IMR-90 (cell line): ENCODE measurements at regions not wholly inside any gene's neighbourhood (a gene's known extent, or its start where the extent isn't known, plus 50 kb on each side); places are given as distances from the start of the nearest gene placed in this dataset.

Experiments used
- ATAC-seq: fragments of 200-7000 bp; cut with Tn5 transposase; 2 replicates; pipeline ENCODE4 v1.9.1; 2020; ENCODE audit warnings: low read depth, mild to moderate bottlenecking, moderate library complexity
- BruUV-seq: library from RNA; stranded (reverse); fragments of 400-500 nt; replicated peaks from 2 replicates; lab custom pipeline; 2021; lab: Mats Ljungman, UMichigan
- CTCF ChIA-PET: fragments of 300-600 bp; formaldehyde crosslinking; extraction: SDS; loops from one replicate; lab custom pipeline; 2021; ENCODE audit warnings: antibody characterized with exemption; lab: Yijun Ruan, JAX
- POLR2A ChIA-PET: fragments of 300-600 bp; sonication (Branson Sonifier 250); formaldehyde crosslinking; loops from one replicate; lab custom pipeline; 2022; ENCODE audit warnings: antibody characterized with exemption; ENCODE audit not compliant: unreplicated experiment; lab: Charles Lee
- DNase-seq: peaks from one replicate; pipeline ENCODE4 v3.0.0; 2013
- H2AFZ ChIP-seq: replicated peaks from 2 replicates; pipeline ENCODE3; 2013; ENCODE audit warnings: low read length, mild to moderate bottlenecking; ENCODE audit not compliant: poor library complexity
- H2AK5ac ChIP-seq: 2 replicates; pipeline ENCODE4 v1.6.1; 2013; ENCODE audit warnings: low read depth, low read length, inconsistent platforms
- H2AK9ac ChIP-seq: replicated peaks from 2 replicates; pipeline ENCODE3; 2013; ENCODE audit warnings: mild to moderate bottlenecking, low read depth, low read length, moderate library complexity; ENCODE audit not compliant: poor library complexity
- H2BK120ac ChIP-seq: 2 replicates; pipeline ENCODE4 v1.6.1; 2013; ENCODE audit warnings: low read depth, low read length, inconsistent platforms
- H2BK15ac ChIP-seq: 3 replicates; pipeline ENCODE4 v1.6.1; 2013; ENCODE audit warnings: low read depth, low read length, inconsistent platforms
- H2BK20ac ChIP-seq: 2 replicates; pipeline ENCODE4 v1.6.1; 2013; ENCODE audit warnings: low read depth, mild to moderate bottlenecking, inconsistent platforms, low read length, moderate library complexity
- H2BK5ac ChIP-seq: 2 replicates; pipeline ENCODE4 v1.6.1; 2013; ENCODE audit warnings: mild to moderate bottlenecking, low read depth, low read length, inconsistent platforms; ENCODE audit not compliant: poor library complexity, severe bottlenecking
- H3K14ac ChIP-seq: replicated peaks from 2 replicates; pipeline ENCODE4 v1.6.1; 2013; ENCODE audit warnings: low read depth, low read length, inconsistent platforms
- H3K18ac ChIP-seq: 2 replicates; pipeline ENCODE4 v1.6.1; 2013; ENCODE audit warnings: low read depth, low read length, control low read depth
- H3K23ac ChIP-seq: 2 replicates; pipeline ENCODE4 v1.6.1; 2013; ENCODE audit warnings: low read depth, low read length, inconsistent platforms
- H3K27ac ChIP-seq: 2 replicates; pipeline ENCODE4 v1.5.1; 2013; ENCODE audit warnings: mild to moderate bottlenecking, control low read depth, low read length; ENCODE audit not compliant: insufficient read depth
- H3K27me3 ChIP-seq: 2 replicates; pipeline ENCODE4 v1.6.1; 2013; ENCODE audit warnings: low read length; ENCODE audit not compliant: control insufficient read depth, insufficient read depth
- H3K36me3 ChIP-seq: 2 replicates; pipeline ENCODE4 v1.6.1; 2013; ENCODE audit warnings: low read length, mixed read lengths; ENCODE audit not compliant: control insufficient read depth, insufficient read depth
- H3K4ac ChIP-seq: 2 replicates; pipeline ENCODE4 v1.6.1; 2013; ENCODE audit warnings: low read depth, low read length, inconsistent platforms
- H3K4me1 ChIP-seq: 2 replicates; pipeline ENCODE4 v1.6.1; 2013; ENCODE audit warnings: low read length, mixed read lengths; ENCODE audit not compliant: control insufficient read depth, insufficient read depth
- H3K4me2 ChIP-seq: 2 replicates; pipeline ENCODE4 v1.6.1; 2013; ENCODE audit warnings: low read depth, mild to moderate bottlenecking, control low read depth, low read length, moderate library complexity
- H3K4me3 ChIP-seq: 2 replicates; pipeline ENCODE4 v1.5.1; 2013; ENCODE audit warnings: low read depth, mild to moderate bottlenecking, control low read depth, low read length, moderate library complexity; ENCODE audit not compliant: insufficient read depth
- H3K56ac ChIP-seq: 2 replicates; pipeline ENCODE4 v1.6.1; 2013; ENCODE audit warnings: low read length, inconsistent platforms; ENCODE audit not compliant: insufficient read depth; ENCODE audit errors: extremely low read depth
- H3K79me1 ChIP-seq, 2 experiments: 2 replicates each; pipeline ENCODE4 v1.6.1; 2013; ENCODE audit warnings: low read length in 2 of 2, inconsistent platforms in 1 of 2, low read depth in 1 of 2
- H3K9ac ChIP-seq: 2 replicates; pipeline ENCODE4 v1.6.1; 2013; ENCODE audit warnings: low read depth, low read length, control low read depth
- H3K9me1 ChIP-seq: 2 replicates; pipeline ENCODE4 v1.6.1; 2013; ENCODE audit warnings: low read length, inconsistent platforms; ENCODE audit not compliant: insufficient read depth
- H3K9me3 ChIP-seq: 2 replicates; pipeline ENCODE4 v1.6.1; 2013; ENCODE audit warnings: low read length; ENCODE audit not compliant: control insufficient read depth, insufficient read depth
- H4K20me1 ChIP-seq: 2 replicates; pipeline ENCODE4 v1.6.1; 2013; ENCODE audit warnings: low read length, inconsistent platforms; ENCODE audit not compliant: insufficient read depth
- H4K5ac ChIP-seq: 2 replicates; pipeline ENCODE4 v1.6.1; 2013; ENCODE audit warnings: mild to moderate bottlenecking, low read depth, low read length, control low read depth
- H4K8ac ChIP-seq, 2 experiments: 2 replicates each; pipeline ENCODE4 v1.6.1; 2013; ENCODE audit warnings: low read depth in 2 of 2, low read length in 2 of 2, control low read depth in 1 of 2, inconsistent platforms in 1 of 2
- H4K91ac ChIP-seq: 2 replicates; pipeline ENCODE4 v1.6.1; 2013; ENCODE audit warnings: low read depth, low read length, inconsistent platforms; ENCODE audit not compliant: insufficient read depth
- BHLHE40 ChIP-seq: fragments of 150-350 bp; IDR thresholded peaks from 2 replicates; pipeline ENCODE4 v1.6.1; 2016; ENCODE audit warnings: mild to moderate bottlenecking, low read depth, low read length
- CEBPB ChIP-seq: IDR thresholded peaks from 2 replicates; pipeline ENCODE4 v1.6.1; 2012; ENCODE audit warnings: low read depth, low read length, improper control_type of control experiment
- CHD1 ChIP-seq: IDR thresholded peaks from 2 replicates; pipeline ENCODE4 v1.6.1; 2012; ENCODE audit warnings: low read depth, low read length, improper control_type of control experiment
- FOS ChIP-seq: fragments of 150-350 bp; IDR thresholded peaks from 2 replicates; pipeline ENCODE4 v1.6.1; 2016; ENCODE audit warnings: low read depth, low read length
- MAFK ChIP-seq: IDR thresholded peaks from 2 replicates; pipeline ENCODE4 v1.6.1; 2012; ENCODE audit warnings: low read depth, low read length, improper control_type of control experiment
- MAZ ChIP-seq: IDR thresholded peaks from 2 replicates; pipeline ENCODE4 v1.6.1; 2012; ENCODE audit warnings: low read depth, mild to moderate bottlenecking, low read length, improper control_type of control experiment, moderate library complexity, borderline replicate concordance
- MXI1 ChIP-seq: IDR thresholded peaks from 2 replicates; pipeline ENCODE4 v1.6.1; 2012; ENCODE audit warnings: low read depth, mild to moderate bottlenecking, low read length, moderate library complexity, borderline replicate concordance
- NFE2L2 ChIP-seq: fragments of 150-350 bp; IDR thresholded peaks from 2 replicates; pipeline ENCODE4 v1.6.1; 2016; ENCODE audit warnings: low read depth, mild to moderate bottlenecking, low read length
- POLR2A ChIP-seq: IDR thresholded peaks from 2 replicates; pipeline ENCODE4 v1.6.1; 2012; ENCODE audit warnings: mild to moderate bottlenecking, low read depth, low read length
- RAD21 ChIP-seq: IDR thresholded peaks from 2 replicates; pipeline ENCODE4 v1.6.1; 2012; ENCODE audit warnings: low read length, improper control_type of control experiment
- RCOR1 ChIP-seq: IDR thresholded peaks from 2 replicates; pipeline ENCODE4 v1.6.1; 2012; ENCODE audit warnings: mild to moderate bottlenecking, low read length, improper control_type of control experiment; ENCODE audit not compliant: insufficient replicate concordance
- RFX5 ChIP-seq: IDR thresholded peaks from 2 replicates; pipeline ENCODE4 v1.8.0; 2012; ENCODE audit warnings: low read depth, mild to moderate bottlenecking, low read length, moderate library complexity
- SMC3 ChIP-seq: fragments of 150-350 bp; IDR thresholded peaks from 2 replicates; pipeline ENCODE4 v1.6.1; 2016; ENCODE audit warnings: low read depth, mild to moderate bottlenecking, antibody characterized with exemption, low read length, moderate library complexity
- WGBS, 2 experiments: methylation state at CpG; one replicate each; pipeline versions ENCODE4 v1.1.5 to v1.1.7; 2013; ENCODE audit warnings: missing lambda C conversion rate in 2 of 2; ENCODE audit not compliant: insufficient read length in 1 of 2; ENCODE audit errors: extremely low coverage in 2 of 2; 5-methylcytosine and 5-hydroxymethylcytosine counted together
- dilution Hi-C: fragments of 300-500 bp; cut with HindIII; formaldehyde crosslinking; loops from one replicate; pipeline ENCODE4 v1.14.3; 2018; ENCODE audit warnings: low sequenced_read_pairs; ENCODE audit not compliant: unreplicated experiment
- in situ Hi-C: fragments of 300-500 bp; cut with MboI; formaldehyde crosslinking; loops from 3 replicates; pipeline ENCODE4 v1.14.3; 2019; ENCODE audit warnings: low sequenced_read_pairs, inconsistent platforms, mixed read lengths
- intact Hi-C: fragments of 100-400 bp; cut with micrococcal nuclease; formaldehyde crosslinking; loops from 2 replicates; pipeline ENCODE4 v1.10.0; 2022
- TF ChIP-seq, protein P1 (sequence below): conservative IDR thresholded peaks from 2 replicates; pipeline ENCODE4 v1.5.1; 2012; ENCODE audit warnings: mild to moderate bottlenecking, low read depth, low read length, improper control_type of control experiment
- TF ChIP-seq, protein P2 (sequence below): fragments of 150-350 bp; IDR thresholded peaks from 2 replicates; pipeline ENCODE4 v1.6.1; 2016; ENCODE audit warnings: low read depth, mild to moderate bottlenecking, low read length, moderate library complexity, borderline replicate concordance
- TF ChIP-seq, protein P3 (sequence below): fragments of 150-350 bp; IDR thresholded peaks from 2 replicates; pipeline ENCODE4 v1.6.1; 2017; ENCODE audit warnings: mild to moderate bottlenecking, antibody characterized with exemption, low read length, low read depth

DNA sequence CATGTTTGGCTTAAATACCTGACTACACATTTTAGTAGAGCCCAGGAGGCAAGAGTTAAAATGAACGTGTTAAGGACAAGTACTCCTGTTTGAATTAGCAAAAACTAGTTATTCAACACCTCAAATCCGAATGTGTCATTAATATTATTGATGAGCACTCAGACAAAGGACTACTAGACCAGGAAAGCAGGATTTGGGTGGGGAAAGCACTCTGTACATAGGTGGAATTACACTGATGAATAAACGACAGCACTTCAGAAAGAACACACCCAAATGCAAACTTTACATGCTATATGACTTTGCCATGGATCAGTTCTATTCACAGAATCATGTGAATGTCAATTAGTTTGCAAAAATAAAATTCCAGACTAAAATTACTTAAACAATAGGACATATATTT lies 95.1 kb upstream of the CAV2 start:
- intact Hi-C loops (no loop called here), in situ Hi-C loops (no loop called here), dilution Hi-C loops (no loop called here)
- Histone ChIP-seq H3K9me1 (no peaks in the 10 kb centered on the region; the same call in 1 of the 2 replicates), H3K4me3 (no peak overlapping the region), H3K79me1 (no peaks in the 10 kb centered on the region), H3K18ac (no peak overlapping the region), H3K23ac (no peak overlapping the region), H2BK20ac (no peak overlapping the region), H4K20me1 (no peaks in the 10 kb centered on the region), H2AFZ (no peak overlapping the region), H3K9ac (no peak overlapping the region), H3K4ac (no peak overlapping the region), H4K91ac (no peak overlapping the region), H2BK120ac (no peak overlapping the region), H3K36me3 (no peaks in the 10 kb centered on the region), H2BK5ac (no peak overlapping the region), H3K27me3 (no peaks in the 10 kb centered on the region), H3K56ac (no peak overlapping the region), H3K4me1 (peaks cover 7% of the 10 kb centered on the region), H2AK5ac (no peak overlapping the region), H3K4me2 (no peak overlapping the region), H4K8ac (no peak overlapping the region), H4K5ac (no peak overlapping the region), H3K27ac (no peak overlapping the region), H3K14ac (no peak overlapping the region), H2BK15ac (no peak overlapping the region), H2AK9ac (no peak overlapping the region), H3K9me3 (no peaks in the 10 kb centered on the region)
- DNase-seq (no peak), ATAC-seq (no peak)
- WGBS, 2 experiments, result no CpG with 5 or more reads among the region's 3 CpGs
- TF ChIP-seq CEBPB, result no peak
- TF ChIP-seq, protein P1, sequence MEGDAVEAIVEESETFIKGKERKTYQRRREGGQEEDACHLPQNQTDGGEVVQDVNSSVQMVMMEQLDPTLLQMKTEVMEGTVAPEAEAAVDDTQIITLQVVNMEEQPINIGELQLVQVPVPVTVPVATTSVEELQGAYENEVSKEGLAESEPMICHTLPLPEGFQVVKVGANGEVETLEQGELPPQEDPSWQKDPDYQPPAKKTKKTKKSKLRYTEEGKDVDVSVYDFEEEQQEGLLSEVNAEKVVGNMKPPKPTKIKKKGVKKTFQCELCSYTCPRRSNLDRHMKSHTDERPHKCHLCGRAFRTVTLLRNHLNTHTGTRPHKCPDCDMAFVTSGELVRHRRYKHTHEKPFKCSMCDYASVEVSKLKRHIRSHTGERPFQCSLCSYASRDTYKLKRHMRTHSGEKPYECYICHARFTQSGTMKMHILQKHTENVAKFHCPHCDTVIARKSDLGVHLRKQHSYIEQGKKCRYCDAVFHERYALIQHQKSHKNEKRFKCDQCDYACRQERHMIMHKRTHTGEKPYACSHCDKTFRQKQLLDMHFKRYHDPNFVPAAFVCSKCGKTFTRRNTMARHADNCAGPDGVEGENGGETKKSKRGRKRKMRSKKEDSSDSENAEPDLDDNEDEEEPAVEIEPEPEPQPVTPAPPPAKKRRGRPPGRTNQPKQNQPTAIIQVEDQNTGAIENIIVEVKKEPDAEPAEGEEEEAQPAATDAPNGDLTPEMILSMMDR, result no peak
- TF ChIP-seq, protein P2, sequence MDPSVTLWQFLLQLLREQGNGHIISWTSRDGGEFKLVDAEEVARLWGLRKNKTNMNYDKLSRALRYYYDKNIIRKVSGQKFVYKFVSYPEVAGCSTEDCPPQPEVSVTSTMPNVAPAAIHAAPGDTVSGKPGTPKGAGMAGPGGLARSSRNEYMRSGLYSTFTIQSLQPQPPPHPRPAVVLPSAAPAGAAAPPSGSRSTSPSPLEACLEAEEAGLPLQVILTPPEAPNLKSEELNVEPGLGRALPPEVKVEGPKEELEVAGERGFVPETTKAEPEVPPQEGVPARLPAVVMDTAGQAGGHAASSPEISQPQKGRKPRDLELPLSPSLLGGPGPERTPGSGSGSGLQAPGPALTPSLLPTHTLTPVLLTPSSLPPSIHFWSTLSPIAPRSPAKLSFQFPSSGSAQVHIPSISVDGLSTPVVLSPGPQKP, result no peak
- TF ChIP-seq, protein P3, sequence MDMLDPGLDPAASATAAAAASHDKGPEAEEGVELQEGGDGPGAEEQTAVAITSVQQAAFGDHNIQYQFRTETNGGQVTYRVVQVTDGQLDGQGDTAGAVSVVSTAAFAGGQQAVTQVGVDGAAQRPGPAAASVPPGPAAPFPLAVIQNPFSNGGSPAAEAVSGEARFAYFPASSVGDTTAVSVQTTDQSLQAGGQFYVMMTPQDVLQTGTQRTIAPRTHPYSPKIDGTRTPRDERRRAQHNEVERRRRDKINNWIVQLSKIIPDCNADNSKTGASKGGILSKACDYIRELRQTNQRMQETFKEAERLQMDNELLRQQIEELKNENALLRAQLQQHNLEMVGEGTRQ, result no peak
- TF ChIP-seq MAZ, result no peak
- no peak for TF ChIP-seq RCOR1
- TF ChIP-seq BHLHE40, result no peak
- no peak for TF ChIP-seq CHD1
- no peak for TF ChIP-seq RFX5
- no peak for TF ChIP-seq MAFK
- TF ChIP-seq MXI1, result no peak
- TF ChIP-seq RAD21, result no peak
- TF ChIP-seq NFE2L2, result no peak
- no peak for TF ChIP-seq FOS
- TF ChIP-seq SMC3, result no peak
- no peak for TF ChIP-seq POLR2A
- CTCF ChIA-PET, result no interaction called here
- POLR2A ChIA-PET, result no interaction called here
- BruUV-seq, result no TSS peak
